ENCODE measurements at regions not wholly inside any gene's neighbourhood (a gene's known extent, or its start where the extent isn't known, plus 50 kb on each side); places are given as distances from the start of the nearest gene placed in this dataset.

DNA sequence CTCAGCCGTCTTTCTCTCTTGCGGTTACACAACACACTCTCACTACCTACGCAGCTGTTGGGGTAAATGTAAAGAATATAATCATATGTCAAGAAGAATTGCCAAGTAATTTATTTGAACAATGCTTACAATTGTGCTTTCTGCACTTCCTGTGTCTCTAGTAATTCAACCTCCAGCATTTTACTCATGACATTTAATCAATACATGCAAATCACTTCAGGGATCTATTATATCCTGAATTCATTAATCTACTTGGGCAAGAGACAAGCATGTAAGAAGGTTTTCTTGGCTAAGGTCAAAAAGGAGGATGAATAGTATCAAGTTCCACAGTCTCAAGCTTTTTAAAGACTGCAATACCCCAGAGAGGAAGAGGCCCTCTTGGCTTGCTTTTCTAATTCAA lies 562.9 kb upstream of the ADARB2 start:
- no peak for DNase-seq

DNA sequence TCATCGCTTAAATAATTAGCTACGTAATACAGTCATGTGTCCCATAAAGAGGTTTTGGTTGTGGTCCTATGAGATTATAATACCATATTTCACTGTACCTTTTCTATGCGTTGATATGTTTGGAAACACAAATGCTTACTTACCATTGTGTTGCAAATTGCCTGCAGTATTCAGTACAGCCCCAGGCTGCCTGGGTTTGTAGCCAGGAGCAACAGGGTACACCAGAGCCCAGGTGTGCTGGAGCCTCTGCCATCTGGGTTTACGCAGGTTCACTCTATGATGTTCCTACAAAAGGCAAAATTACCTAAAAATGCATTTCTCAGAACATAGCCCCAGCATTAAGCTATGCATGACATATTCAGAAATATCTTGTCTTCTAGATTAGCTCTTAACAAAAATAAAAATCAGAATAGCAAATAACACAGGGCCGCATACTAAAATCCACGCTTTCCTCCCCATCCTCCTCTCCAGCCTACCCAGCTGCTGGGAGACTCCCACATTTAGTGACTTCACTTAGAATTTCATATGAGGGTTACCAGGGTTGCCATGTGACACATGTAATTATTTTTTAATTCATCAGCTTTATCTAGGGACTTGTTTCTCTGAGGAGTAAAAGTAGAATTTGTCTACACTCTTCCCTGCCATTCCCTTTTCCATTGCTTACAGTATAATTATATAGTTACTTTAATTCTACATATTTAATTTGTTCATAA lies 559.0 kb upstream of the ADARB2 start:
- no peak for DNase-seq

DNA sequence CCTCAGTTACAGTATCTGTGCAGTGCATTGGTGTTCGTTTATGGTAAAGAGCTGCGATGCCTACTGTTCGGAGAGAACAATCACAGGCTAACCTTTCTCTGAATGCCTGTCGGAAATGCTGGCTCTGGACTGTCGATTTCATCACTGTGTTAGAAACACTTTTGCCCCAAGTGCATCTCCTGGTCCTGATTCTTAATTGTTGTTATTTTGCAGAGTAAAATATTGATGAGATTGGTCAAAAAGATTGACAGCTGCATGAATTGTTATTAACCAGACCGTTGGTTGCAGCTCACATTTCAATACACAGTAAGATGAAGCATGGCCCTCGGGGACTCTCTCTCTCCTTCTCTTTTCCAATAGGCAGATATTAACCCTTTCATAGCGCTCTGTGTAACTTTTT lies 557.4 kb upstream of the ADARB2 start:
- no peak for DNase-seq

DNA sequence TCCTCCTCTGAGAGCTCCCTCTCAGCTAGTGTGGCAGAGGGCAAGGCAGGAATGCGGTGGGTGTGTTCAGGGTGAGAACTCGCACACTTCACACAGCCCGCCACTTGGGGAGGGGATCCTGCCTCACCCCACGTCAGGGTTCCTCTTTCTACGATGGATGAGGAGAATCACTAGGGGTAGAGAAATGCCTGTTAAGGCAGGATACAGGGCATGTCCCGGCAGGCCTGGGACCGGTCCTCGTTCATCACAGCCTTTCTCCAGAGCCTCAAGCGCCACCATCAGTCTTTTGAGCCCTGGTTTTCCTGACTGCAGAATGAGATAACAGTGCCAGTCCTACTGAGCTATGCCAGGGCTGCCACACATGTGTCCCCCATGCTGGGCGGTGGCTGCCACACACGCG lies 546.7 kb upstream of the ADARB2 start:
- no peak for DNase-seq

DNA sequence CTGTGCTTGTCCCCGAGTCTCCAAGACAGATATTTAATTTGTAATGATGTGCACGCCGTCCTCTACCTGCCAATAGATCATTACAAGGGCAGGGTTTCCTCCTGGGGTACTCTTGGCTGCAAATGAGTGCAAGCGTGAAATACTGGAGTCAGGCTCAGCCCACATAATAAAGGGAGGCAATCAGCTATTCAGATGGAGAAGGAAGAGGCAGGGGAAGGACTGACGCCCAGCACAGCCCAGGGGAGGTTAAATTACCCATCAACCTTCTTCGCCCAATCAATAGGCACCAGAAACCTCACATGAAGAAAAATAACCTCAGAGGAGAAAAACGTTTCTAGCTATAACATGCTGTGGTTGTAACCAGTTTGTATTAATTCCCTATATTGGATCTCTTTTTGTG lies 544.9 kb upstream of the ADARB2 start:
- no peak for DNase-seq

DNA sequence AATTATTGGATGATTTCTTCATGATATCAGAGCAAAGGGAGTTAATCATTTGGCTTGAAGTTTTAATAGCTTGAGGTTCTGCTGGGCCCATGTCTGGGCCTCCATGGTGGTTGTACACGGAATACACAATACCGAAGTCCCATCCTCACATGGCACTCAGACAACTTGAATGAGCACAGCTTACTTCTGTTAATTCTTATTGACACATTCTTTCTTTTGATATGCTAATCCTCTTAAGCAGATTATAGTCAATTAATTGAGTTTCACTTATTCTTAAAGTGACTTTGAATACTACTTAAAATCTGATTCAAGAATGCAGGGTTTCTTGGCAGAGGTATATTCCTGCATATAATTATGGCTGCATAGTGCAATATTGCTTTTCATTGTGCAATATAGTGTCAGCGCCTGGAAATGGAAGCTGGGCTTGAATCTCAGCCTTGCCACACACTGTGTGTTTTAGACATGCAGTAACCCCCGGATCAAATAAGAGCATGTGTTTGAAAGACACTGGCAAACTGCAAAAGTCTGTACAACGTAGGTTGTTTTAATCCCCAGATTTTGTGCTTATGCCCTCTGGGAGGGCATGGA lies 543.5 kb upstream of the ADARB2 start:
- DNase-seq = no peak

DNA sequence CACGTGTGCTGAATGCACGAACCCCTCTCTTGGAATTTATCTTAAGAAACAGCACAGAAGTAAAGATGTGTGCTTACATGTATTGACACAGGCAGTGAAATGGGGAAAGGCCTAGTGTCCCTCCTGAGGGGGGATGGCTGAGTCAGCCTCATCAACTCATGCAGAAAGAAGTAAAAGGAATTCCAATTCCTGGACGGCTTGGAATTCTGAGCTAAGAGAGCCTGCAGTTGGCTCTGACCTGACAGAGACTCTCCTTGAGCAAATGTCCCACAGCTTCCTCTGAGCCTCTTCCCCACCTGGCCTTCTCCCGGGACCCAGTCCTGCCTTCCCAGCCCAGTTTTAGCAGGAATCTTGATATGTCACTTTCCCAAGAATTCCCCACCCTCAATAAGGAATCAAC lies 542.4 kb upstream of the ADARB2 start:
- DNase-seq = no peak

DNA sequence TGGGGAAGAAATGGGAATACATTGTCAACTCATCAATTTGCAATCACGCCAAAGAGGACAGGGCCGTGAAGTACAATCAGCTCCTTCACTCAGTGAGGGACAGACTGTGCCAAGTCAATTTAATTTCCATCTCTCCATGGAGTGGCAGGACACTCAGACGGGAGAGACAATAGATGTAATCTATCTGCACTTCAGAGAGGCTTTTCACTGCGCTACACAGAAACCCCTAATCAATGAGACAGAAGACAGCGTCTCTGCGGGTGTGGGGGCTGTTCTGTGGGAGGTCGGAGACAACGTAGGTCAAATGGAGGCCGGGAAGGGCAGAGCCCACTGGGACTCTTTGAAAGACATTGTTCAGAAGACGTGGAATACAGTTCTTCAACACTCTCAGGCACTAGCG lies 541.0 kb upstream of the ADARB2 start:
- no peak for DNase-seq

- DNase-seq = no peak
Measured at GRCh38 chr10:2263561-2263960, 526.2 kb upstream of the ADARB2 start.

DNA sequence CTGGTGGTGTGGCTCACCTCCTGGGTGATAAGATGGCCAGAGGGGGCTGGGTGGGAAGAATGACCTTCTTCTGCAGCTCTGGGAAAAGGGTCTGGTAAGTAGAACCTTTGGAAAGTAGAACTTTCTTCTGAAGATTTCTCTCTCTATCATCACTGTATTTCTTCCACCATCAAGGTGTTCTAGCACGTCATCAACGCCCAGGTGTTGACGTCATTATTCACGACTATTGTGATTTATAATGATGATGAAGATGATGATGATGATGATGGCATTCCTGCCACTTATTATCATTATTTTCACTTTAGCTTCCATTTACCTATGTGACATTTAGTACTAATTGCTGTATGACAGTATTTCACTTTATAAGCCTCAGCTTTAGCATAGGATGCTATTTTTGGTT lies 525.6 kb upstream of the ADARB2 start:
- no peak for DNase-seq

- DNase-seq = no peak
Measured at GRCh38 chr10:2262333-2262732, 525.0 kb upstream of the ADARB2 start.

GRCh38 chr10:2256241-2256640 lies 518.9 kb upstream of the ADARB2 start:
- DNase-seq = no peak

- DNase-seq = no peak
Measured at GRCh38 chr10:2252096-2252495, 514.8 kb upstream of the ADARB2 start.

DNA sequence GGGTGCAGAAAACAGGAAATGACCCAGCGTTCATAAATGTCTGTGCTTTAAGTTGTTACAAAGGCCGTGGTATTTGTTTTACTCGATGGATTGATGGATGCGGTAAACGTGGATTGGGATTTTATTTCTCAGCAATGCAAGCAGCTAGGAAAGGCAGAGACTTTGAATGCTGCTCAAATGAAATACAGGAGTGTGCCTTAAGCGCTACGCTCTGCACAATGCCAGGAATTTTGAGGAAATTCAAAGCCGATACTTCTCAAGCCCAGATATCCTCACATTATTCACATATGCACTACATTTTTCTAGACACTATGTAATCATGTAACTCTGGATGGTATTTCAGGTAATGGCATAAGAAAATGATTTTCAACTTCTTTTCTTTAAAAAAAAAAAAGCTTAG lies 514.3 kb upstream of the ADARB2 start:
- no peak for DNase-seq

GRCh38 chr10:2246747-2247146 lies 509.4 kb upstream of the ADARB2 start:
- DNase-seq = no peak

- DNase-seq = no peak
Measured at GRCh38 chr10:2245580-2245979, 508.3 kb upstream of the ADARB2 start.

GRCh38 chr10:2244471-2244870 lies 507.1 kb upstream of the ADARB2 start:
- DNase-seq = no peak

DNA sequence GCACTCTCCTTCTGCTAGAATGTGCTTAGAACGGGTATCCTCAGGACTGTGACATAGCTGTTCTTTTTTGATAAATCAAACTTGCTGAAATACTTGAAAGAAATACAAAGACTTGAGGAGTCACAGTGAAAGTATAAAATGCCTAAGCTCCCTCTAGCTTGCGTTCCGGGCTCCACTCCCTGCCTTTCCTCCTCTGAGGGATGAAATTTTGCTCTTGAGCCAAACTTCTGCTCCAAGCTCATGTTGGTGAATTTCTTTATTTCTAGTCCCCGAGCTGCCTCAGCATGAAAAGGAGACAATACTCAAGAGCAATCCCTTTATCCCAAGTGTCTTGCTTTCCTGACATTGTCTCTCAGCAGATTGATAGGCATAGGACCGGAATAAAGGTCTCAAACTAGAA lies 499.6 kb upstream of the ADARB2 start:
- DNase-seq = no peak

GRCh38 chr10:2232479-2232878 lies 495.2 kb upstream of the ADARB2 start:
- DNase-seq = no peak

GRCh38 chr10:2230478-2230877 lies 493.2 kb upstream of the ADARB2 start:
- DNase-seq = no peak

- no peak for DNase-seq
Measured at GRCh38 chr10:2228320-2228901, 491.1 kb upstream of the ADARB2 start.

GRCh38 chr10:2225609-2226008 lies 488.3 kb upstream of the ADARB2 start:
- DNase-seq = no peak

- DNase-seq = no peak
Measured at GRCh38 chr10:2223548-2224320, 486.4 kb upstream of the ADARB2 start.

GRCh38 chr10:2222631-2223030 lies 485.3 kb upstream of the ADARB2 start:
- no peak for DNase-seq
